ENCODE measurements at regions not wholly inside any gene's neighbourhood (a gene's known extent, or its start where the extent isn't known, plus 50 kb on each side); places are given as distances from the start of the nearest gene placed in this dataset.

- Histone ChIP-seq H3K36me3 (no peaks in the 10 kb centered on the region), H3K4me3 (no peak overlapping the region), H3K27ac (no peak overlapping the region), H3K27me3 (no peaks in the 10 kb centered on the region), H3K4me1 (no peaks in the 10 kb centered on the region), H3K9me3 (peaks cover 0 to 17% (median 8%) of the 10 kb centered on the region in 3 donors)
- intact Hi-C loops (cut with DNase I), result no loop called here
- no peak for DNase-seq
- no peak for TF ChIP-seq CTCF (IDR thresholded peaks at IDR 0.05)
- no peak for TF ChIP-seq POLR2A (IDR thresholded peaks at IDR 0.05)
- 70 to 82% methylated on average over 1 of the region's 1 CpG for WGBS, 2 donors
These were observed 1646.6 kb upstream of the PCDH7 start for GRCh38 chr4:29073571-29073970.

DNA sequence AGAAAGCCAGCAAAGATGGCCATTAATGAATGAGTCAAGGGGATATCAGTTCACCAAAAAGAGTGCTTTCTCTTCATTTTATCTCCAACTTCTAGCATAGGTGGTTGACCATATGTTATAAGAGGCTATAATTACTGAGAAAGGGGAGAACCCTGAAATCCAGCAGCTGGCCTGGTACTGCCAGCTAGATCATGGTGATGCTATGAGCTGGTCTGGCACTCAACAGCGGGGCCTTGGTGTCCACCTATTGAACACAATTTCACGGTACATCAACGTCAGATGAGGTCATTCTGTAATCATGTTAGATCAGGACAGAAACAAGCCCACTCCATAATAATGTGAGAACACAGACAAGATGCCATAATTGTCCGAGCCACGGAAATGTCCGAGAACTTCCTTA, 1644.8 kb upstream of the PCDH7 start:
- no peak for DNase-seq
- Histone ChIP-seq H3K4me3 (no peak overlapping the region), H3K36me3 (no peaks in the 10 kb centered on the region), H3K4me1 (no peaks in the 10 kb centered on the region), H3K27me3 (no peaks in the 10 kb centered on the region), H3K9me3 (peaks cover 0 to 15% (median 8%) of the 10 kb centered on the region in 3 donors), H3K27ac (no peak overlapping the region)
- intact Hi-C loops (cut with DNase I), result no loop called here
- 66 to 80% methylated on average over 5 to 6 of the region's 6 CpGs for whole genome bisulfite sequencing, 2 donors
- TF ChIP-seq CTCF (IDR thresholded peaks at IDR 0.05), result no peak
- TF ChIP-seq POLR2A (IDR thresholded peaks at IDR 0.05), result no peak

DNA sequence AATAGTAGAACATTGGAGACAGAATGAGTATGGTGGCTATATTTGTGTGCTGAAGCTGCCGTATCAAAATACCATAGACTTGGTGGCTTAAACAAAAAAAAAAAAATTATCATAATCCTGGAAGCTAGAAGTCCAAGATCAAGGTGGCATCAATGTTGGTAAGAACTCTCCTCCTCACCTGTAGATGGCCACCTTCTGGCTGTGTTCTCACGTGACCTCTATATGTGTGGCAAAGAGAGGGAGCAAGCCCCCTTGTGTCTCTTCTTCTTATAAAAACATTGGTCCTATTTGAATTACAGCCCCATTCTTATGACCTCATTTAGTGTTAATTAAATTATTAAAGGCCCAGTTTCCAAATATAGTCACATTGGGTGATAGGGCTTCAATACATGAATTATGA, 1640.9 kb upstream of the PCDH7 start:
- intact Hi-C loops (cut with DNase I), result no loop called here
- H3K4me1 ChIP-seq, result no peaks in the 10 kb centered on the region

DNA sequence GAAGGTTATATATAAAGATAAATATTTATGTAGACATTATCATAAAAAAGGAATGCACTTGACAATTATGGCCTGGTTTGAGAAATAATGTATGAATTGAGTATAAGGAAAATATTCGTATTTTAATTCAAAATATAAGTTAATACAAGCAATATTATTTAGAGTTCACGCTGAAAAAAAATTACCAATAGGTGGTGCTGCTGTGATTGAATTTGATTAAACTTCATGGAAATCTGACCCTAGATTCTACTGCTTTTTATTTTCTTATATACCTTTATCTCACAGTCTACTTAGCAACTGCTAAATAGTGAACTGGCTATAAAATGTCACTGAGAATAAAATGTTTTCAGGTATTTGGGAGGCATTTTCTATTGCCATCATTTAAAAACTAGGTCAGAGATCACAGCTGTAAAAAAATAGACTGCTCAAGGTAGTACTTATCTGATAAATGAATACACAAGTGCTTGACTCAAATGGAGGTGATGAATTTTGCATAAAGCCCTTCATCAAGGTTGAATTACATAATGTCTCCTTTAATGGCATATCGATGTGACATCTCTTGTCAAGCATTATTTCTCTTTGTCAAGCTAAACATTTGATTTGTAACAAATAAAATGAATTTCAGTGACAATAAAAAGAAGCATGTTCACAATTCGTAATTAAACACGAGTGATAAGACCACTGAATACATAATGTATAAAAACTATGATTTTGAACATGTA, 1638.8 kb upstream of the PCDH7 start:
- no peak overlapping the region for H3K4me3 ChIP-seq
- H3K9me3 ChIP-seq, result no peaks in the 10 kb centered on the region
- intact Hi-C loops (cut with DNase I), result no loop called here
- H3K27me3 ChIP-seq, result no peaks in the 10 kb centered on the region
- WGBS, 2 donors, result 54 to 59% methylated on average over 5 of the region's 5 CpGs
- no peak overlapping the region for H3K27ac ChIP-seq
- no peaks in the 10 kb centered on the region for H3K4me1 ChIP-seq
- no peaks in the 10 kb centered on the region for H3K36me3 ChIP-seq
- TF ChIP-seq POLR2A (IDR thresholded peaks at IDR 0.05) (no peak), CTCF (IDR thresholded peaks at IDR 0.05) (no peak)
- DNase-seq, result no peak

More for the DNA sequence above, 1640.9 kb upstream of the PCDH7 start:
- no peaks in the 10 kb centered on the region for H3K9me3 ChIP-seq
- H3K36me3 ChIP-seq, result no peaks in the 10 kb centered on the region
- DNase-seq, result no peak
- TF ChIP-seq POLR2A (IDR thresholded peaks at IDR 0.05) (no peak), CTCF (IDR thresholded peaks at IDR 0.05) (no peak)
- 67 to 81% methylated on average over 2 of the region's 2 CpGs for WGBS, 2 donors
- no peak overlapping the region for H3K4me3 ChIP-seq
- no peaks in the 10 kb centered on the region for H3K27me3 ChIP-seq
- H3K27ac ChIP-seq, result no peak overlapping the region

GRCh38 chr4:29082684-29083083, 1637.5 kb upstream of the PCDH7 start:
- Histone ChIP-seq H3K4me3 (no peak overlapping the region), H3K36me3 (no peaks in the 10 kb centered on the region), H3K27ac (no peak overlapping the region), H3K9me3 (no peaks in the 10 kb centered on the region), H3K27me3 (no peaks in the 10 kb centered on the region), H3K4me1 (no peaks in the 10 kb centered on the region)
- intact Hi-C loops (cut with DNase I), result no loop called here
- WGBS, 2 donors, result 62 to 69% methylated on average over 5 of the region's 5 CpGs
- no peak for DNase-seq
- no peak for TF ChIP-seq POLR2A (IDR thresholded peaks at IDR 0.05)
- TF ChIP-seq CTCF (IDR thresholded peaks at IDR 0.05), result no peak
